Activated T-cell treated with anti-CD3 and anti-CD28 coated beads, Interleukin-2, amount 50 U/mL, for 72 hours (primary cell): ENCODE measurements at regions not wholly inside any gene's neighbourhood (a gene's known extent, or its start where the extent isn't known, plus 50 kb on each side); places are given as distances from the start of the nearest gene placed in this dataset.
"Not testable (repeated sequence)": the region's sequence is repeated elsewhere in the genome, so short reads cannot be mapped to it uniquely, and the experiment has no call there.

Experiments
- ATAC-seq, 2 donors: fragments of 150-1000 bp; cut with Tn5 transposase; replicated peaks in 1 of 2; 2 replicates each; pipeline ENCODE4 v1.10.0; 2021; ENCODE audit warnings: moderate library complexity in 2 of 2, mild to moderate bottlenecking in 1 of 2
- DNase-seq, 2 donors: peaks; one replicate each; pipeline ENCODE4 v3.0.0; 2021 to 2022; ENCODE audit warnings: mixed read lengths in 1 of 2
- H3K27ac Mint-ChIP-seq: one replicate; pipeline ENCODE4 v1.8.0; 2022; ENCODE audit warnings: mild to moderate bottlenecking, moderate library complexity, mixed read lengths
- H3K27me3 Mint-ChIP-seq: one replicate; pipeline ENCODE4 v1.8.0; 2022; ENCODE audit warnings: low read depth, mixed read lengths
- H3K36me3 Mint-ChIP-seq, 2 donors: one replicate each; pipeline ENCODE4 v1.8.0; 2022; ENCODE audit warnings: mixed read lengths in 2 of 2, mild to moderate bottlenecking in 1 of 2; ENCODE audit not compliant: insufficient read depth in 2 of 2
- H3K4me1 Mint-ChIP-seq: one replicate; pipeline ENCODE4 v1.8.0; 2022; ENCODE audit warnings: low read depth, mixed read lengths
- H3K4me3 Mint-ChIP-seq, 2 donors: one replicate each; pipeline ENCODE4 v1.8.0; 2022; ENCODE audit warnings: mild to moderate bottlenecking in 2 of 2, mixed read lengths in 2 of 2, moderate library complexity in 2 of 2
- H3K9me3 Mint-ChIP-seq, 2 donors: one replicate each; pipeline ENCODE4 v1.8.0; 2022; ENCODE audit warnings: mixed read lengths in 2 of 2

DNA sequence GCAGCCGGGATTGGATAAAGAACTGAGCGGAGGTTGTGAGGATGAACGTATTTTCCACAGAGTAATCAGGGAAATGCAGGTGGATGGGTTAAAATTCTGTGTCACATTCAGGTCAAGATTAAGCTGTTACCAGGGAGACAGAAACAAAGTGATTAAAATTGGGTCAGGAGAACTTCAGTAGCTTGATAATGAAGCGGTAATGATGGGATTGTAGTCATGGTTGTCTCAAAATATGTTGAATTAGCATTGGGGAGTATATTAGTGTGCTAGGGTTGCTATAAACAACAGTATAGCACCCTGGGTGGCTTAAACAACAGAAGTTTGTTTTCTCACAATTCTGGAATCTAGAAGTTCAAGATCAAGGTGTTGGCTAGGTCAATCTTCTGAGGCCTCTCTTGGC, 155.5 kb downstream of the GJA1 start:
- H3K27ac Mint-ChIP-seq = no peak overlapping the region
- DNase-seq (no peak), ATAC-seq (no peak)
- H3K4me1 Mint-ChIP-seq = no peaks in the 10 kb centered on the region
- no peak overlapping the region for H3K4me3 Mint-ChIP-seq
- no peaks in the 10 kb centered on the region for H3K36me3 Mint-ChIP-seq
- peaks cover 0 to 3% of the 10 kb centered on the region in 2 donors for H3K9me3 Mint-ChIP-seq
- H3K27me3 Mint-ChIP-seq = no peaks in the 10 kb centered on the region

DNA sequence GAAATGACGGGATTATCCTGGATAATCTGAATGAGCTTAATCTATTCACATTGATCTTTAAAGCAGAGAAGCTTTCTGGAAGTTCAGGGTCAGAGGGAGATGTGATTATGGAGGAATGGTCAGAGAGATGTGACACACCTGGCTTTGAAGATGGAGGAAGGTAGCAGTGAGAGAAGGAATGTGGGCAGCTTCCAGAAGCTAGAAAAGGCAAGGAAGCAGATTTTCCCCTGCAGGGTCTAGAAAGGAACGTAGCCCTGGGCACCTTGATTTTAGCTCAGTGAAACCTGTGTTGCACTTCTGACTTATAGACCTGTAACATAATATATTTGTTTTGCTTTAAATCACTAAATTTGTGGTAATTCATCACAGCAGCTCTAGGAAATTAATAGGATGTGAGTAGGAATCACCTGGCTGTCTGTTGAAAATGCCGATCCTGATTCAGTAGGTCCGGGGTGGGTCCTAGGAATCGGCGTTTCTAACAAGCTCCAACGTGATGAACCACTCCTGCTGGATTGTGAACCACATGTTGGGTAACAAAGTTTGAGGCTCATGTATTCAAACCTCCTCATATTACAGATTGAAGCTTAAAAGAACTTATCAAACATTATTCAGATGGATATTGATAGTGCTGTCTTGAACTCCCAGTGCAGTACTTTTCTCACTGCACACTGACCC, 157.0 kb downstream of the GJA1 start:
- no peak for DNase-seq
- Mint-ChIP-seq H3K36me3 (no peaks in the 10 kb centered on the region), H3K27me3 (no peaks in the 10 kb centered on the region), H3K27ac (no peak overlapping the region), H3K4me3 (no peak overlapping the region), H3K4me1 (no peaks in the 10 kb centered on the region), H3K9me3 (peaks cover 0 to 3% of the 10 kb centered on the region in 2 donors)
- no peak for ATAC-seq

DNA sequence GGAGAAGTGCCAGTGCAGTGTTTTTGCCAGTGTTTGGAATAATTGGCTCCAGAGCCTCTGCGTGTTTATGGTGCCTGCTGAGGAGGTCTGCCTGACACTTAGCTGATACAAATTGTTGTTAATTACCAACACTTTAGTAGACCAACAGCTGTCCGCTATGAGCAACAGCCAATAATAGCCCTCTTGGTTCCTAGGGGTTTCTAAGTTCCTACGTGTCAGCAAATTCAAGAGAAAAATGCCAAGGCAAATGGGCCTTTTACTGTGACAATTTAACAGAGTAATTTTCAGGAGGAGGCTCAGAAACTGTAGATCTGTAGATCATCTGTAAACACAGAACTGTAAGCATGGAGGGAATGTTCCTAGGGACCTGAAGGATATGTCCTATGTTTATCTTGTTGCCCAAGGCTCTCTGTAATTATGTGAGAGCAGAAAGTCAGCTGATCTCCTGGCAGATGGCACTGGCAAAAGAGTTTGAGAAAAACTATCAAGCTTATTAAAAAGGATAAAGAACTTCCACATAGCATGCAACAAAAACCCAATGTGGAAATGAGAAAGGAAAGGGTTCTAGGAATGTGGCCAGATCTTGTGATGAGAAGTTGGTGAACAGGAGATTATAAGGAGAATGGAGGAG, 157.7 kb downstream of the GJA1 start:
- no peak for ATAC-seq
- H3K27ac Mint-ChIP-seq = no peak overlapping the region
- no peaks in the 10 kb centered on the region for H3K36me3 Mint-ChIP-seq
- H3K27me3 Mint-ChIP-seq = no peaks in the 10 kb centered on the region
- DNase-seq = no peak
- H3K4me1 Mint-ChIP-seq = no peaks in the 10 kb centered on the region
- peaks cover 0 to 3% of the 10 kb centered on the region in 2 donors for H3K9me3 Mint-ChIP-seq
- no peak overlapping the region for H3K4me3 Mint-ChIP-seq

DNA sequence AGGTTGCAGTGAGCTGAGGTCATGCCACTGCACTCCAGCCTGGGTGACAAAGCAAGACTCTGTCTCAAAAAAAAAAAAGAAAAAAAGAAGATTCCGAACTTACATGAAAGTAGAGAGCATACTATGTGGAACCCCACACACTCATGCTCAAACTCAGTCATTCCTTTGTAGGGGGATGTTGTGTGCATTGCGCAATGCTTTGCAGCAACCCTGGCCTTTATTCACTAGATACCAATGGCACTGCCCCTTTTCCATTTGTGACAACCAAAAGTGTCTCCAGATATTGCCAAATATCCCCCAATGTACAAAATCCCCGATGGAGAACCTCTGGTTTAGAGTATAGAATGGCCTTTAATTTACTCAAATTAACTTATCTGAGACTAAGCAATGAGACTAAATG, 158.6 kb downstream of the GJA1 start:
- Mint-ChIP-seq H3K27me3 (no peaks in the 10 kb centered on the region), H3K36me3 (no peaks in the 10 kb centered on the region), H3K4me1 (no peaks in the 10 kb centered on the region), H3K4me3 (no peak overlapping the region), H3K9me3 (peaks cover 0 to 3% of the 10 kb centered on the region in 2 donors), H3K27ac (no peak overlapping the region)
- no peak for DNase-seq
- no peak for ATAC-seq

DNA sequence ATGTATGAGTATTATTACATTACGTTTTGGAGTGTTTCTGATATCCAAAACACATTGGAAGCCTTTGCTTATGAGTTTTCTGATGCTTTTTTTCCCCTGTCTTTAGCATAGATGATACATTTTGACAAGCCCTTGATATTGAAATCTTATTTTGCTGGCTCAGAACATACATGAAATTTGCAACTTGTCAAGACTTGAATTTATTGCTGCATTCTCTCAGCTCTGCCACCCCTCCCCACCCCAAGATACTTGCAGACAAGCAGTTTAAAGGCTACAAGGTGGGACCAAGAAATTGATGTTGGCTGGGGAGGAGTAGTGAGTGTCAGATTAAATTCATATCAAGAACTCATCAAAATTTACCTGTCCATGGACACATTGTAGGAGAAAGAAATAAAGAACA, 160.2 kb downstream of the GJA1 start:
- DNase-seq = no peak
- no peaks in the 10 kb centered on the region for H3K4me1 Mint-ChIP-seq

DNA sequence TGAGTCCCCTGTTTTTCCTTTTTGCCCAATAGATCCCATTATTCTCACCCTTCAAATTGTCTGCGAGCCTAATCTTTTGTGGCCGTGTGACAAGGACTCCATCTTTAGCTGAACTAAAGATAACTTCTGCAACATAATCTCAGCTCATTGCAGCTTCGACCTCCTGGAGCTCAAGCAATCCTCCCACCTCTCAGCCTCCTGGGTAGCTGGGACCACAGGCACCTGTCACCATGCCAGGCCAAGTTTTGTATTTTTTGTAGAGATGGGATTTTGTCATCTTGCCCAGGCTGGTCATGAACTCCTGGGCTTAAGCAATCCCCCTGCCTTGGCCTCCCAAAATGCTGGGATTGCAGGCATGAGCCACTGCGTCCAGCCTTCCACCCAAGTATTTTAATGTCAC, 161.0 kb downstream of the GJA1 start:
- DNase-seq (no peak), ATAC-seq (no peak)
- Mint-ChIP-seq H3K27me3 (no peaks in the 10 kb centered on the region), H3K9me3 (peaks cover 0 to 3% of the 10 kb centered on the region in 2 donors), H3K36me3 (no peaks in the 10 kb centered on the region), H3K4me3 (no peak overlapping the region), H3K4me1 (no peaks in the 10 kb centered on the region), H3K27ac (no peak overlapping the region)

More for the DNA sequence above, 160.2 kb downstream of the GJA1 start:
- Mint-ChIP-seq H3K27ac (no peak overlapping the region), H3K4me3 (no peak overlapping the region), H3K27me3 (no peaks in the 10 kb centered on the region), H3K9me3 (peaks cover 0 to 3% of the 10 kb centered on the region in 2 donors), H3K36me3 (no peaks in the 10 kb centered on the region)
- ATAC-seq = no peak

DNA sequence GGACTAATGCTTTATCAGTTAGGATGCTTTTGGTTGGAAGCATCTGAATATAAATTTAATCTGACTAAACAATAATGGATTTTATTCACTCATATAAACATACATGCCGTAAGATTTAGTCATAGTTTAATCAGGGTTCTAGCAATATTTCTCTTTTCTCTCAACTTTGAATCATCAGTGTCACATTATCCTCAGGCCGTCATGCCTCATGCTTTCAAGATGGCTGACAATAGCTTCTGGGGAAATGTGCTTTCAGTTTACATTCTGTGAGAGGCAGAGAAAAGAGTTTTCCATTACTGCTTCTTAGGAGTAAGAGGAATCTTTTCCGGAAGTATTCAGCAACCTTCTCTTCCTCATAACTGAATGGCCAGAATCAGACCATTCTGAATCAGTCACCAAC, 162.2 kb downstream of the GJA1 start:
- no peaks in the 10 kb centered on the region for H3K36me3 Mint-ChIP-seq
- H3K27ac Mint-ChIP-seq = no peak overlapping the region
- no peaks in the 10 kb centered on the region for H3K27me3 Mint-ChIP-seq
- DNase-seq (no peak), ATAC-seq (no peak)
- H3K4me3 Mint-ChIP-seq = no peak overlapping the region
- H3K4me1 Mint-ChIP-seq = no peaks in the 10 kb centered on the region
- H3K9me3 Mint-ChIP-seq = peaks cover 0 to 3% of the 10 kb centered on the region in 2 donors

DNA sequence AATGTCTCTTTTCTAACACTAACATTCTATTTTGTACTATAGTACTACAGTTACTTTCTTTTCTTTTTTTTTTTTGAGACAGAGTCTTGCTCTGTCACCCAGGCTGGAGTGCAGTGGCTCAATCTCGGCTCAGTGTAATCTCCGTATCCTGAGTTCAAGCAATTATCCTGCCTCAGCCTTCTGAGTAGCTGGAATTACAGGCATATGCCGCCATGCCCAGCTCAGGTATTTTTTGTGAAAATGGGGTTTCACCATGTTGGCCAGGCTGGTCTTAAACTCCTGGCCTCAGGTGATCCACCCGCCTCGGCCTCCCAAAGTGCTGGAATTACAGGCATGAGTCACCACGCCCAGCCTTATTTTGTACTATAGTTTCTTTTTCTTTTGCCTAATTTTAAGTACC, 163.9 kb downstream of the GJA1 start:
- ATAC-seq, H3K27me3 Mint-ChIP-seq, DNase-seq, H3K4me1 Mint-ChIP-seq, H3K9me3 Mint-ChIP-seq, H3K36me3 Mint-ChIP-seq, H3K27ac Mint-ChIP-seq, H3K4me3 Mint-ChIP-seq: not testable (repeated sequence)

DNA sequence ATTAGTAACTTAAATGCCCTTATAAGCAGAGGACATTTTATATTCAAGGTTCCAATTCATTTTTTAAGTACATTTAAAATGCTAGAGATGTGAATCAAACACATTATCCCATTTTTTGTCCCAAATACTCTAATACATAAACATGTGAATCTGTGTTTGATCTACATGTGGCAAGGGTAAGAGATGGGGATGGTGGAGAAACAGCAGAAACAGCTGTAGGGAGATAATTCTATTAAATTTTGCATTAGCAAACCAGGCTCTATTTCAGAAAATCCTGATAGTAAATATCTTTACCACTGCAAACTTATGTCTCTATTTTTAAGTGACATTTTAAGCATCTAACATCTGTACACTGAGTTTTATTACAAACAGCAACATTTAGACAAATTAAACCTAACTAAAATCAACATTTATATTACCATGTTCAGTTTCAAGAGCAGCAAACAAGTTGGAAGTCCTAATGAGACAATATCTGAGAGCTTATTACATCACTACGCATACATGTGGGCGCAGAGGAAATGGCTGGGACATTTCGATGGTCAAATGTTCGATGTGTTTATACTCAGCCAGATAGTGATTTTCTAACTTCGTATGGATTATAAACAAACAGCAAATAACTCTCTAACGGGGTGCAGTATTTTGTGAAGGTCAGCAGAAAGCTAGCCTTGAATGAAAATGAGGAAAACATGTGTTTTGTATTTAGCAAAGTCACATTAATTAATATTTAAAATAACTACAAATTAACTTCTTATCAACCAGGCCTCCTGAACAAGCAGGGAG, 165.1 kb downstream of the GJA1 start:
- Mint-ChIP-seq H3K36me3 (no peaks in the 10 kb centered on the region), H3K4me1 (no peaks in the 10 kb centered on the region), H3K27ac (no peak overlapping the region), H3K9me3 (no peaks in the 10 kb centered on the region), H3K4me3 (no peak overlapping the region), H3K27me3 (no peaks in the 10 kb centered on the region)
- ATAC-seq (no peak), DNase-seq (no peak)

DNA sequence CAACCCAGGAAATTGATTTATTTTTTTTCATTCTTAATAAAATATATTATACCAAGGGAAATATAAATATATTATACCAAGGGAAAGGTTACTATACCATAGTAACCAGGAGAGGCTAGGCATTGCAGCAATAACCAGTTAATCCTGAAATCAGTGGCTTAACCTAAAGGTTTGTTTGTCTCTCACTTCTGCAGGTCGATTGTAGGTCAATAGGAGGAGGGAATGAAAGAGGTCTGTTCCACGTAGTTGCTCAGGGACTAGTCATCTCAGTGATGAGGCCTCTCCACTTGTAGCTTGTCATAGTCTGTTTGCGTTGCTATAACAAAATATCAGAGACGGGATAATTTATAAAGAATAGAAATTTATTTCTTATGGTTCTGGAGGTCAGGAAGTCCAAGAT, 168.0 kb downstream of the GJA1 start:
- Mint-ChIP-seq H3K27ac (no peak overlapping the region), H3K36me3 (no peaks in the 10 kb centered on the region), H3K9me3 (no peaks in the 10 kb centered on the region), H3K4me3 (no peak overlapping the region), H3K4me1 (no peaks in the 10 kb centered on the region), H3K27me3 (no peaks in the 10 kb centered on the region)
- DNase-seq (no peak), ATAC-seq (no peak)

DNA sequence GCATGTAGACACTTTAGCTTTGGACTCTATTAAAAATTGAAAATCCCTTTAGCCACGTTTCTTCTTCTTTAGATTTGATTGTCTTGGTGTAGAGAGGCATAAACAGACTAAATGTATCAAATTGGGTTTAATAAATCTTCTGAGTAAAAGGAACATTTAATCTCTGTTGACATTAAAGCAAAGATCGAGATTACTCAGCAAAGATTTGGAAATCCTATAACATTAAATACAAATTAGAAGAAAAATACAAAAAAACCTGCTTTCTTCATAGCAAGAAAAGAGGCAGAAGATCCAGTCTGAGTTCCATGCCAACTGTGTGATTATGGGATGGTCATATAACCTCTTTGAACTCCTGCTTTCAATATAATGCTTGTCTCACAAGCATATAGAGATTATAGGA, 172.3 kb downstream of the GJA1 start:
- no peak for ATAC-seq
- Mint-ChIP-seq H3K27ac (no peak overlapping the region), H3K4me1 (no peaks in the 10 kb centered on the region), H3K4me3 (no peak overlapping the region), H3K9me3 (no peaks in the 10 kb centered on the region), H3K36me3 (no peaks in the 10 kb centered on the region), H3K27me3 (no peaks in the 10 kb centered on the region)
- DNase-seq = no peak

DNA sequence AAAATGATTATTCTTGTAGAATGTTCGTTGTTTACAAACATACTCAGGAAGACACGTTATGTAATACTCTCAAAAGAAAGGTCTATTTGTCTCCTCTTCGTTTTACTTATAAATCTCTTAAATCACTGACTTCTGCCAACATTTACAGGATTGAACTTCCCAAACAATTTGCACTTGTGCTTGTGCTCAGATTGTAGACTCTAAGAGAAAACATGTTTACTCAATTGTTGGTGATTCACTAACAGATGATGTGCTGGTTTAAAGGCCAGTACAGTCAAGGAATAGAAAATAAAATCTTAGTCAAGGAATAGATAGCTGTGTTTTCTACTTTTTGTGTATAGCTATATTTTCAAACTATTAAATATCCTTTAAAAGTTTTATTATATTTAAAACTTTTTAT, 172.8 kb downstream of the GJA1 start:
- H3K27me3 Mint-ChIP-seq = no peaks in the 10 kb centered on the region
- no peaks in the 10 kb centered on the region for H3K9me3 Mint-ChIP-seq
- H3K4me3 Mint-ChIP-seq = no peak overlapping the region
- ATAC-seq (no peak), DNase-seq (no peak)
- no peaks in the 10 kb centered on the region for H3K36me3 Mint-ChIP-seq
- no peaks in the 10 kb centered on the region for H3K4me1 Mint-ChIP-seq
- no peak overlapping the region for H3K27ac Mint-ChIP-seq

DNA sequence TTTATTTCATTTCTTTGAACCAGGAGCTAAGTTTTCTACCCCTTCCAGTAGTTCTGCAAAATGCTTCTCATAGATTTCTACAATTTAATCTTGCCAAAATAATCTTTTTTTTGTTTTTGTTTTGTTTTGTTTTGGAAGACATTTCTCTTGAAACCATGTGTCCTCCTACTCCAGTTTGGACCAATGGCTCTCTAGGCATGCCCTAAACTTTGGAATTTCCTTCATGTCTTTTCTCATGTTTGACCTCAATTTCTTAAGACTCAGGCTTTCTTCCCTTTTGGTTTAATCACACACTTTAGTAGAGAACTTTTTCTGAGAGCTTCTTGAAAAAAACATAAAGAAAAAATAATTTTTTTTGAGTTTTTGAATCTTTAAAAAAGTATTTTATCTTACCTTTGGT, 173.8 kb downstream of the GJA1 start:
- no peak overlapping the region for H3K27ac Mint-ChIP-seq
- H3K4me3 Mint-ChIP-seq = no peak overlapping the region
- ATAC-seq (no peak), DNase-seq (no peak)
- no peaks in the 10 kb centered on the region for H3K4me1 Mint-ChIP-seq
- H3K36me3 Mint-ChIP-seq = no peaks in the 10 kb centered on the region
- no peaks in the 10 kb centered on the region for H3K9me3 Mint-ChIP-seq
- H3K27me3 Mint-ChIP-seq = no peaks in the 10 kb centered on the region
